Spinal cord (tissue), 9 donors: ENCODE measurements at regions not wholly inside any gene's neighbourhood (a gene's known extent, or its start where the extent isn't known, plus 50 kb on each side); places are given as distances from the start of the nearest gene placed in this dataset.

Experiments
- DNase-seq, 6 donors: peaks; one replicate each; pipeline versions ENCODE4 v3.0.0 to v3.0.0-alpha.2; 2013 to 2015; ENCODE audit warnings: low spot score in 6 of 6, low read depth in 4 of 6
- H3K27ac ChIP-seq: one replicate; pipeline ENCODE4 v1.5.1; 2013; ENCODE audit warnings: low read depth, low read length, control low read depth
- H3K27me3 ChIP-seq: one replicate; pipeline ENCODE4 v1.6.1; 2013; ENCODE audit warnings: low read length; ENCODE audit not compliant: control insufficient read depth, insufficient read depth
- H3K36me3 ChIP-seq: one replicate; pipeline ENCODE4 v1.6.1; 2013; ENCODE audit warnings: low read length; ENCODE audit not compliant: control insufficient read depth, insufficient read depth
- H3K4me1 ChIP-seq: one replicate; pipeline ENCODE4 v1.6.1; 2013; ENCODE audit warnings: low read length; ENCODE audit not compliant: control insufficient read depth, insufficient read depth
- H3K4me3 ChIP-seq: one replicate; pipeline ENCODE4 v1.5.1; 2013; ENCODE audit warnings: low read depth, low read length, control low read depth
- H3K9me3 ChIP-seq: one replicate; pipeline ENCODE4 v1.6.1; 2013; ENCODE audit warnings: low read length; ENCODE audit not compliant: control insufficient read depth, insufficient read depth
- WGBS: methylation state at CpG from one replicate; pipeline ENCODE4 v1.1.5; 2013; ENCODE audit warnings: missing lambda C conversion rate; ENCODE audit not compliant: insufficient coverage; 5-methylcytosine and 5-hydroxymethylcytosine counted together
- donor health status: healthy.

GRCh38 chr3:118186051-118186450 is 848.6 kb downstream of the IGSF11 start:
- peaks cover 1% of the 10 kb centered on the region for H3K9me3 ChIP-seq
- DNase-seq = peak in 1 of 6 donors; percentile 2
- H3K27ac ChIP-seq = no peak overlapping the region
- H3K36me3 ChIP-seq = no peaks in the 10 kb centered on the region
- H3K27me3 ChIP-seq = no peaks in the 10 kb centered on the region
- H3K4me3 ChIP-seq = no peak overlapping the region
- H3K4me1 ChIP-seq = no peaks in the 10 kb centered on the region
- WGBS = 67% methylated on average over 3 of the region's 4 CpGs

DNA sequence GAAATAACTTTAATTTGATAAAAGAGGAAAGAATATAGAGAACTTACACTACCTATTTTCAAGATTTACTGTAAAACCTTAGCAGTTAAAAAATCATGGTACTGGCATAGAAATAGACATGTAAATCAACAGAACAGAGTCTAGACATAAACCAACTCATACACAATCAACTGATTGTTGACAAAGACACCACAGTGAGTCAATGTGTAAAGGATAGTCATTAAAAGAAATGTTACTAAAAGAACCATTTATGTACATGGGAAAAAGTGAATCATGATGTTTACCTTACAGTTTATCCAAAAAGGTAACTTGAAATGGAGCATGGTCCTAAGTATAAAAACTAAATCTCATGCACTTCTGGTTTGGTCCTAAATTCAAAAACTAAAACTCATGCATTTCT is 847.4 kb downstream of the IGSF11 start:
- Histone ChIP-seq H3K4me3 (no peak overlapping the region), H3K27ac (no peak overlapping the region), H3K27me3 (no peaks in the 10 kb centered on the region), H3K9me3 (peaks cover 1% of the 10 kb centered on the region), H3K4me1 (no peaks in the 10 kb centered on the region), H3K36me3 (no peaks in the 10 kb centered on the region)
- no peak for DNase-seq

- WGBS = no CpG with 5 or more reads among the region's 1 CpG
- no peaks in the 10 kb centered on the region for H3K27me3 ChIP-seq
- H3K27ac ChIP-seq = no peak overlapping the region
- DNase-seq = no peak
- no peaks in the 10 kb centered on the region for H3K36me3 ChIP-seq
- no peaks in the 10 kb centered on the region for H3K4me1 ChIP-seq
- no peak overlapping the region for H3K4me3 ChIP-seq
- H3K9me3 ChIP-seq = peaks cover 5% of the 10 kb centered on the region
These were observed 838.5 kb downstream of the IGSF11 start for GRCh38 chr3:118196183-118196582.

- H3K27me3 ChIP-seq = no peaks in the 10 kb centered on the region
- DNase-seq = no peak
- H3K9me3 ChIP-seq = peaks cover 10% of the 10 kb centered on the region
- 80% methylated on average over 1 of the region's 4 CpGs for WGBS
- no peaks in the 10 kb centered on the region for H3K4me1 ChIP-seq
- no peak overlapping the region for H3K27ac ChIP-seq
- no peak overlapping the region for H3K4me3 ChIP-seq
- no peaks in the 10 kb centered on the region for H3K36me3 ChIP-seq
These were observed 835.6 kb downstream of the IGSF11 start for GRCh38 chr3:118199044-118199443.

DNA sequence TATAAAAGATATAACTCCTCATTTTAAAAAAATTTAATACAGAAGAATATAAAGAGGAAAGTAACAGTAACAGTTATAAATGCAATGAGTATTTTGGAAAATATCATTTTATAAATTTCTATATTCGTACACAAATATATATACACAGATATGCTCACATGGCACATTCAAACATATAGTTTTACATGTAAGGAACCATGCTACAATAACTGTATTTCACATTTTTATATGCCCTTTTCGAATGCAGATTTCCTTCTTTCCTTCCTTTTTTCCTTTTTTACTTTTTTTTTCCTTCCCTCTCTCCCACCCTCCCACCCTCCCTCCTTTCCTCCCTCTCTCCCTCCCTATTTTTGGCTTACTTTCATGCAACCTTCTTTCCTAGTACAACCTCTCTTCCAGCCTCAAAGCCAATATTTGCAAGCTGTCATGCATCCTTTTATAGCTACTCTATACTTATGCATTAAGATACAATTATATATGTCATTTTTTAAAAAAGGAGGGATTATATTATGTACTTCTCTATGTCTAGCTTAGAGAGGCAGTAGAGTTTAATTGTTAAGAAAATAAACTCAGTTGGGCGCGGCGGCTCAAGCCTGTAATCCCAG is 830.5 kb downstream of the IGSF11 start:
- H3K9me3 ChIP-seq = peaks cover 5% of the 10 kb centered on the region
- H3K4me3 ChIP-seq = no peak overlapping the region
- WGBS = 100% methylated on average over 3 of the region's 5 CpGs
- H3K36me3 ChIP-seq = no peaks in the 10 kb centered on the region
- no peaks in the 10 kb centered on the region for H3K4me1 ChIP-seq
- no peak for DNase-seq
- H3K27ac ChIP-seq = no peak overlapping the region
- no peaks in the 10 kb centered on the region for H3K27me3 ChIP-seq

- Histone ChIP-seq H3K4me3 (no peak overlapping the region), H3K27ac (no peak overlapping the region), H3K36me3 (no peaks in the 10 kb centered on the region), H3K27me3 (no peaks in the 10 kb centered on the region), H3K9me3 (peaks cover 3% of the 10 kb centered on the region), H3K4me1 (no peaks in the 10 kb centered on the region)
- peak in 1 of 6 donors; percentile 10 for DNase-seq
- 36% methylated on average over 2 of the region's 3 CpGs for WGBS
These were observed 827.4 kb downstream of the IGSF11 start for GRCh38 chr3:118207271-118207670.

DNA sequence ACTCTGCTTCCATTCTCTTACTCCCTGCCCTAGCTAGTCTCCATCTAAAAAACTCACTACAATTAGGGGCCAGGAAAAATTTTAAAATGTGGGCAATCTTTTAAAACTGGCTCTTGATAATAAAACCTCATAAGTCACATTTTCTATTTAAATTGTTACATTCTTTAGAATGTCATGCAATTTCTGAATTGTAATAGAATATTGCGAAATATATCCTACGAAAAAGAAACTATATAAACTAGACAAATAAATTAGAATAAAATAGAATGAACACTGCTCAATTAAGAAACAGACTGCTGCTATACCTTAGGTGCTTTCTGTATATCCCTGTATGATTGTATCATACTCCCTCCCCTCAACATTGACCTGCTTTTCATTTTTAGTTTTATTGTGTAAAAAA is 826.0 kb downstream of the IGSF11 start:
- WGBS = no CpG with 5 or more reads among the region's 2 CpGs
- H3K27ac ChIP-seq = no peak overlapping the region
- no peaks in the 10 kb centered on the region for H3K36me3 ChIP-seq
- H3K4me3 ChIP-seq = no peak overlapping the region
- no peaks in the 10 kb centered on the region for H3K27me3 ChIP-seq
- DNase-seq = no peak
- H3K9me3 ChIP-seq = no peaks in the 10 kb centered on the region
- no peaks in the 10 kb centered on the region for H3K4me1 ChIP-seq

GRCh38 chr3:118213892-118214291 is 820.8 kb downstream of the IGSF11 start:
- no peak for DNase-seq
- Histone ChIP-seq H3K4me1 (no peaks in the 10 kb centered on the region), H3K36me3 (no peaks in the 10 kb centered on the region), H3K27me3 (no peaks in the 10 kb centered on the region), H3K4me3 (no peak overlapping the region), H3K27ac (no peak overlapping the region), H3K9me3 (no peaks in the 10 kb centered on the region)

GRCh38 chr3:118226206-118226605 is 808.4 kb downstream of the IGSF11 start:
- peak in 1 of 6 donors; percentile 3 for DNase-seq
- H3K9me3 ChIP-seq = peaks cover 3% of the 10 kb centered on the region
- no peaks in the 10 kb centered on the region for H3K4me1 ChIP-seq
- H3K4me3 ChIP-seq = no peak overlapping the region
- H3K36me3 ChIP-seq = no peaks in the 10 kb centered on the region
- no peaks in the 10 kb centered on the region for H3K27me3 ChIP-seq
- whole genome bisulfite sequencing = 38% methylated on average over 1 of the region's 3 CpGs
- H3K27ac ChIP-seq = no peak overlapping the region

DNA sequence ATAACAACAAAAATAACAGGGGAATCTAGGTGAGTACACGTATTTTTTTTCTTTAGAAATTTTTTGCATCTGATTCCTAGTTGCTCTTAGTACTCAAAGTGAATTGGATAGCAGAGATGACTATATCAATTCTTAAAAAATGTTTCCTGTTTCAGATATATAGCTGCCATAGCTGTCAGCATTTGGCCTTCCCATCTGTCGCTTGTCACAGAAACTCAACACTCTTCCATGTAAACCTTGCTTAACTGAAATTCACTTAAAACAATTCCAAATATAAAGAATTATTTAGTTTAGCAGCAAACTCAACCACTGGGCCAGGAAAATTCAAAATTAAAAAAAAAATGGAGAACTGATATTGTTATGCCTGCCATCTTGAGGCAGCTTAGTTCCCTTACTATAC is 807.5 kb downstream of the IGSF11 start:
- H3K36me3 ChIP-seq = no peaks in the 10 kb centered on the region
- no peaks in the 10 kb centered on the region for H3K27me3 ChIP-seq
- H3K9me3 ChIP-seq = no peaks in the 10 kb centered on the region
- DNase-seq = peak in 1 of 6 donors; percentile 69
- H3K4me1 ChIP-seq = no peaks in the 10 kb centered on the region
- 100% methylated on average over 1 of the region's 2 CpGs for WGBS
- H3K27ac ChIP-seq = no peak overlapping the region
- H3K4me3 ChIP-seq = no peak overlapping the region
